HG02973 (cell line): ENCODE measurements at regions not wholly inside any gene's neighbourhood (a gene's known extent, or its start where the extent isn't known, plus 50 kb on each side); places are given as distances from the start of the nearest gene placed in this dataset.
"Not testable (repeated sequence)": the region's sequence is repeated elsewhere in the genome, so short reads cannot be mapped to it uniquely, and the experiment has no call there.

Experiments
- ATAC-seq: cut with Tn5 transposase; IDR thresholded peaks from one replicate; pipeline ENCODE4 v1.9.1; 2021; ENCODE audit warnings: moderate library complexity; ENCODE audit not compliant: unreplicated experiment

DNA sequence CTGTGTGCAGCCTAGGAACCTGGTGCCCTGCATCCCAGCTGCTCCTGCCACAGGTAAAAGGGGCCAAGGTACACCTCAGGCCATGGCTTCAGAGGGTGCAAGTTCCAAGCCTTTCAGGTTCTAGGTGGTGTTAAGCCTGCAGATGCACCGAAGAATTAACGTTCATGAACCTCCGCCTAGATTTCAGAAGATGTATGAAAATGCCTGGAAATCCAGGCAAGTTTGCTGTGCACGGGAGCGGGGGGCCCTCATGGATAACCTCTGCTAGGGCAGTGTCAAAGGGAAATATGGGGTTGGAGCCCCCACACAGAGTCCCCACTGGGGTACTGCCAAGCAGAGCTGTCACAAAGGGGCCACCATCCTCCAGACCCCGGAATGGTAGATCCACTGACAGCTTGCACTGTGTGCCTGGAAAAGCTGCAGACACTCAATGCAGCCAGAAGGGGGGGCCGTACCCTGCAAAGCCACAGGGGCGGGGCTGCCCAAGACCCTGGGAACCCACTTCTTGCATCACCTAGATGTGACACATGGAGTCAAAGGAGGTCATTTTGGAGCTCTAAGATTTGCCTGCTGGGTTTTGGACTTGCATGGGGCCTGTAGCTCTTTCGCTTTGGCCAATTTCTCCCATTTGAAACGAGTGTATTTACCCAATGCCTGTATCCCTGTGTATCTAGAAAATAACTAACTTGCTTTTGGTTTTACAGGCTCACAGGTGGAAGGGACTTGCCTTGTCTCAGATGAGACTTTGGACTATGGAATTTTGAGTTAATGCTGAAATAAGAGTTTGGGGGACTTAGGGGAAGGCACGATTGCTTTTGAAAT, 145.2 kb upstream of the C1QTNF3 start:
- ATAC-seq: not testable (repeated sequence)

- not testable (repeated sequence) for ATAC-seq
These were observed 146.2 kb upstream of the C1QTNF3 start for GRCh38 chr5:34189246-34189645.

GRCh38 chr5:34189752-34190411, 146.9 kb upstream of the C1QTNF3 start:
- ATAC-seq: not testable (repeated sequence)

DNA sequence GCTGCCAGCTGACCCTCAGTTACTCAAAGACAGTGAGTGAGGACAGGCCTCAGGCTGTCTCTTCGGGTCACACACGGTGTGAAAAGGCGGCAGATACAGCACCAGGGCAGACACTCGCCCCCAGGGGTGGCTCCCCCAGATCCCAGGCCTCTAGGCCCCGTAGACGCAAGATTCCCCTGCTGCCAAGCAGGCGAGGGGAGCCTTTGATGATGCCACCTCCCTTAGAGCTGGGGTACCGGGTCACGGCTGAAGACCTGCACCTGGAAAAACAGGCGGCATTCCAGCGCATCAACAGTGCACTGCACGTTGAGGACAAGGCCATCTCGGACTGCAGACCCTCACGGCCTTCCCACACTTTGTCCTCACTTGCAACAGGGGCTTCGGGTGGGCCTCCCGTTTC, 147.5 kb upstream of the C1QTNF3 start:
- not testable (repeated sequence) for ATAC-seq

- ATAC-seq: not testable (repeated sequence)
These were observed 148.3 kb upstream of the C1QTNF3 start for GRCh38 chr5:34191279-34191744.

DNA sequence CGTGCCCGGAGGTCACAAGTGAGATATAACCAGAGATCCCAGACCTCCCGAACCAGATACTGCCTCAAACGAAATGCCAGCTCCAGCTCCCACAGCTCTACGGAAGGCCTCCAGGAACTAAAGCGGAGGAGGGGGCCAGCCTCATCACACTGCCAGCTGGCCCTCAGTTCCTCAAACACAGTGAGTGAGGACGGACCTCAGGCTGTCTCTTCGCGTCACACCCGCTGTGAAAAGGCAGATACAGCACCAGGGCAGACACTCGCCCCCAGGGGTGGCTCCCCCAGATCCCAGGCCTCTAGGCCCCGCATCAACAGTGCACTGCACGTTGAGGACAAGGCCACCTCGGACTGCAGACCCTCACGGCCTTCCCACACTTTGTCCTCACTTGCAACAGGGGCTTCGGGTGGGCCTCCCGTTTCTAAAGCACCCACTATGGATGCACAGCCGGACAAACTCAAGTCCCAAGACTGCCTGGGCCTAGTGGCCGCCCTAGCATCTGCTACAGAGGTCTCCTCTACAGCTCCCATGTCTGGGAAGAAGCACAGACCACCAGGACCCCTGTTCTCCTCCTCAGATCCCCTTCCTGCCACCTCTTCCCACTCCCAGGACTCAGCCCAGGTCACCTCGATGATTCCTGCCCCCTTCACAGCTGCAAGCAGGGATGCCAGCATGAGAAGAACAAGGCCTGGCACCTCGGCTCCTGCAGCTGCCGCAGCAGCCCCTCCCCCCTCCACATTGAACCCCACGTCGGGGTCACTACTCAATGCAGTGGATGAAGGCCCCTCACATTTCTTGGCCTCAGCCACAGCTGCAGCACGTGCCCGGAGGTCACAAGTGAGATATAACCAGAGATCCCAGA, 149.3 kb upstream of the C1QTNF3 start:
- not testable (repeated sequence) for ATAC-seq

- not testable (repeated sequence) for ATAC-seq
These were observed 149.9 kb upstream of the C1QTNF3 start for GRCh38 chr5:34192923-34193262.

- not testable (repeated sequence) for ATAC-seq
These were observed 150.3 kb upstream of the C1QTNF3 start for GRCh38 chr5:34193297-34193696.

- not testable (repeated sequence) for ATAC-seq
These were observed 150.8 kb upstream of the C1QTNF3 start for GRCh38 chr5:34193804-34194203.

DNA sequence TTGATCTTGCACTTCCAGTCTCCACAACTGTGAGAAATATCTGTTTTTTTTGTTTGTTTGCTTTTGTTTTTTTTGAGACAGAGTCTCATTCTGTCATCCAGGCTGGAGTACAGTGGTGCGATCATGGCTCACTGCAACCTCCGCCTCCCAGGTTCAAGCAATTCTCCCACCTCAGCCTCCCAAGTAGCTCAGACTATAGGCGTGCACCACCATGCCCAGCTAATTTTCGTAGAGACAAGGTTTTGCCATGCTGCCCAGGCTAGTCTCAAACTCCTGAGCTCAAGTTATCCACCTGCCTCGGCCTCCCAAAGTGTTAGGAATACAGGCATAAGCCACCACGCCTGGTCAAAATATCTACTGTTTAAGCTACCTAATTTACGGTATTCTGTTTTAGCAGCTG, 153.1 kb upstream of the C1QTNF3 start:
- ATAC-seq: not testable (repeated sequence)

DNA sequence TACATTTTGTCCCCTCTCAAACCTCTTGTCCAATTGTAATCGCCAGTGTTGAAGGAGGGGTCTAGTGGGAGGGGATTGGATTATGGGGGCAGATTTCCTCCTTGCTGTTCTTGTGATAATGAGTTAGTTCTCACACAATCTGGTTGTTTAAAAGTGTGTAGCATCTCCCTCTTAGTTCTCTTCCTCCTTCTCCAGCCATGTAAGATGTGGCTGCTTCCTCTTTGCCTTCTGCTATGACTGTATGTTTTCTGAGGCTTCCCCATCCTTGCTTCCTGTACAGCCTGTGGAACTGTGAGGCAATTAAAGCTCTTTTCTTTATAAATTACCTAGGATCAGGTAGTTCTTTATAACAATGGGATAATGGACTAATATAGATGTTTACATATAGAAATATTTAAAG, 162.3 kb upstream of the C1QTNF3 start:
- ATAC-seq: not testable (repeated sequence)

- ATAC-seq: not testable (repeated sequence)
These were observed 174.4 kb upstream of the C1QTNF3 start for GRCh38 chr5:34217386-34217785.

- ATAC-seq: not testable (repeated sequence)
These were observed 178.5 kb upstream of the C1QTNF3 start for GRCh38 chr5:34221329-34222073.

GRCh38 chr5:34223158-34223557, 180.1 kb upstream of the C1QTNF3 start:
- not testable (repeated sequence) for ATAC-seq

DNA sequence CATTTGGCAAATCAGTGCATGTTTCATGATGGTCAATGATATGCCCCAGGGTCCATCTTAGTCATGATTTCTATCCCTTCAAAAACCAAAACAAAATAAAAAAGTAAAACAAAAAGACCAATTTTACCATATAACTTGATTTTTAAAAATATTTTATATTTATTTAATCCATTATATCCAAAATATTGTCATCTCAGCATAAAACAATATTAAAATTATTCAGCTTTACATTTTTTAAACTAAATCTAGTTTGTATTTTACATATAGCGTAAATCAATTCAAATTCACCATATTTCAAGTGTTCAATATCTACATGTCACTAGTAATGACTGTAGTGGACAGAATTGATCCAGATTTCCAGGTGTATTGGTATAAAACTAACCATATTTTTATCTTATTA, 187.4 kb upstream of the C1QTNF3 start:
- ATAC-seq: not testable (repeated sequence)

DNA sequence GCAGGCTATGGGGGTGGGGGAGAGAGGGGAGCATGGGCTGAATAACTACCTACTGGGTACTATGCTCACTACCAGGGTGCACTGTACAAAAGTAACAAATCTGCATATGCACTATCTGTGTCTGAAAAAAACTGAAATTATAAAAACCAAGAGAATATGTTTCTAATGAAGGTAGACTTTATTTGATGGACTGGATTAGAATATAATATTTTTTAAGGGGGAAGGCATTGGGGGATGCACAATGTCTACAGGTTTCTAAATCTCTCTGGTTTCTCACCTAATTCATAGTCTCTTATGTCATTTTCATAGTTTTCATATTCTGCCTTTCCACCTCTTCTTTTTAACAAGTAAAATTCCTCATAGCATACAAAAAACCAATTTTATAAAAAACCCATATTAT, 200.8 kb upstream of the C1QTNF3 start:
- ATAC-seq: not testable (repeated sequence)

DNA sequence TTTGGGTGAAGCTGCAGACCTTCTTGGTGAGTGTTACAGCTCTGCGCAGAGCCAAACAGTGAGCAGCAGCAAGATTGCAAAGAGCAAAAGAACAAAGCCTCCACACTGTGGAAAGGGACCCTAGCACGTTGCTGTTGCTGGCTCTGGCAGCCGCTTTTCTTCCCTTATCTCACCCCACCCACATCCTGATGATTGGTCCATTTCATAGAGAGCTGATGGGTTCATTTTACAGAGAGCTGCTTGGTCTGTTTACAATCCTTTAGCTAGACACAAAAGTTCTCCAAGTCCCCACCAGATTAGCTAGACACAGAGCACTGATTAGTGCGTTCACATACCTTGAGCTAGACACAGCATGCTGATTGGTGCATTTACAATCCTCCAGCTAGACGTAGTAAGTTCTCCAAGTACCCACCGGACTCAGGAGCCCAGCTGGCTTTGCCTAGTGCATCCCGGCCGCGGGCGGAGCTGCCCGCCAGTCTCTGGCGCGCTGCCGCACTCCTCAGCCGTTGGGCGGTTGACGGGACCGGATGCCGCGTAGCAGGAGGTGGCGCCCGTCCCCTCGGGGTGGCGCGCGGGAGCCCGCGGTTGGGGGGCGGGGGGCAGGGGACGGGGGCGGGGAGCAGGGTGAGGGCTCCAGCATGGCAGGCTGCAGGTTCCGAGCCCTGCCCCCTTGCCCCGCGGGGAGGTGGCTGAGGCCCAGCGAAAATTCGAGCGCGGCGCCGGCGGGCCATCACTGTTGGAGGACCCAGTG, 201.4 kb upstream of the C1QTNF3 start:
- not testable (repeated sequence) for ATAC-seq

DNA sequence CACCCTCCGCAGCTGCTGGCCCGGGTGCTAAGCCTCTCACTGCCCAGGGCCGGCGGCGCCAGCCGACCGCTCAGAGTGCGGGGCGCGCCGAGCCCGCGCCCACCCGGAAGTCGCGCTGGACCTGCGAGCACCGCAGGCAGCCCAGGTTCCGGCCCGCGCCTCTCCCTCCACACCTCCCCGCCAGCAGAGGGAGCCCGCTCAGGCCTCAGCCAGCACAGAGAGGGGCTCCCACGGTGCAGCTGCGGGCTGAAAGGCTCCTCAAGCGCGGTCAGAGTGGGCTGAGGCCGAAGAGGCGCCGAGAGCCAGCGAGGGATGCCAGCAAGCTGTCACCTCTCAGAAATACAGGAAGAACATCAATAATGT, 202.0 kb upstream of the C1QTNF3 start:
- peak; percentile 53 for ATAC-seq

DNA sequence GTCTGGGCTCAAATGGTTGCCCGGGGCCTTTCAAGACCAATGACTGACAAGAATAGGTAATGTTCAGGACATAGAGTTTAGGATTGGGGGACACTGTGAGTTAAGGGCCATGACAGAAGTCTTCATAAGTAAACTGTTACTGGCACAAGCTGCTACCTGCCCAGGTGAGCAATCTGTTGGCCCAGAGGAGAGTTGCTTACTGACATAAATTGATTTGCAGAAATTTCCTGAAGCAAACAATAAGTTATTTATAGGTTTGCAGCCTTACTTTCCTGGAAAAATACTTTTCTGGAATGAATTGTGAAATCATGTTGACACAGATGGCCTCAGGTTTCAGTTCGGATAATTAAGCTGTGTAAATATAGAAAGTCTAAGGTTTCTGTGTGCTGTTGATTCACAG, 202.8 kb upstream of the C1QTNF3 start:
- ATAC-seq: not testable (repeated sequence)

DNA sequence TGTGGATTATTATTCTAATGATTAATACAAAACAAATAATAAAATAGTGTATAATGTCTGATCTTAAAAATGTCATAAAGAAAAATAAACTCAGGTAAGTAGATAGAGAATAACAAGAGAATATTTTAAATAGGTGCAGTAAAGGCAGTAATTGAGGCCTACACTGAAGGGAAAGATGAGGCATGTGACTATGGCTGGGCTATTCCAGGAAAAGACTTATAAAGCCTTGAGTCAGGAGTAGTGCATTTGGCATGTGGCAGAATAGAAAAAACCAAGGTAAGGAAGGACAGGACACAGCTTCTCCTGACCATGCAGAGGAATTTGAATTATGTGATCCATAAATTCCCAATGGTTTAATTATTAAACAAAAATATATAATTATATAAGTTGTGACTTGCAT, 215.6 kb upstream of the C1QTNF3 start:
- ATAC-seq: not testable (repeated sequence)
